ENCODE measurements at regions not wholly inside any gene's neighbourhood (a gene's known extent, or its start where the extent isn't known, plus 50 kb on each side); places are given as distances from the start of the nearest gene placed in this dataset.

- TF ChIP-seq CTCF (IDR thresholded peaks at IDR 0.05; ENCODE audit: low read length, missing control alignments): no peak
- no peak overlapping the region for H3K4me3 ChIP-seq (replicated peaks; ENCODE audit: low read depth, low read length)
- DNase-seq (ENCODE audit: low read depth): no peak
Observed at GRCh38 chr2:67919490-67919889, 143.3 kb downstream of the C1D start.

GRCh38 chr2:67922080-67922785 lies 140.6 kb downstream of the C1D start:
- TF ChIP-seq CTCF (IDR thresholded peaks at IDR 0.05; ENCODE audit: low read length, missing control alignments): no peak
- DNase-seq (ENCODE audit: low read depth): no peak
- H3K4me3 ChIP-seq (replicated peaks; ENCODE audit: low read depth, low read length): no peak overlapping the region

GRCh38 chr2:67923696-67924095 lies 139.1 kb downstream of the C1D start:
- no peak overlapping the region for H3K4me3 ChIP-seq (replicated peaks; ENCODE audit: low read depth, low read length)
- no peak for TF ChIP-seq CTCF (IDR thresholded peaks at IDR 0.05; ENCODE audit: low read length, missing control alignments)
- DNase-seq (ENCODE audit: low read depth): peak; percentile 22

GRCh38 chr2:67927501-67927900 lies 135.3 kb downstream of the C1D start:
- H3K4me3 ChIP-seq (replicated peaks; ENCODE audit: low read depth, low read length): no peak overlapping the region
- no peak for TF ChIP-seq CTCF (IDR thresholded peaks at IDR 0.05; ENCODE audit: low read length, missing control alignments)
- no peak for DNase-seq (ENCODE audit: low read depth)

- no peak overlapping the region for H3K4me3 ChIP-seq (replicated peaks; ENCODE audit: low read depth, low read length)
- no peak for TF ChIP-seq CTCF (IDR thresholded peaks at IDR 0.05; ENCODE audit: low read length, missing control alignments)
- no peak for DNase-seq (ENCODE audit: low read depth)
Observed at GRCh38 chr2:67930156-67930555, 132.6 kb downstream of the C1D start.

GRCh38 chr2:67936969-67937368 lies 125.8 kb downstream of the C1D start:
- no peak for TF ChIP-seq CTCF (IDR thresholded peaks at IDR 0.05; ENCODE audit: low read length, missing control alignments)
- no peak for DNase-seq (ENCODE audit: low read depth)
- no peak overlapping the region for H3K4me3 ChIP-seq (replicated peaks; ENCODE audit: low read depth, low read length)

GRCh38 chr2:67938053-67938452 lies 124.8 kb downstream of the C1D start:
- TF ChIP-seq CTCF (IDR thresholded peaks at IDR 0.05; ENCODE audit: low read length, missing control alignments): no peak
- H3K4me3 ChIP-seq (replicated peaks; ENCODE audit: low read depth, low read length): no peak overlapping the region
- DNase-seq (ENCODE audit: low read depth): no peak
